ENCODE measurements at regions not wholly inside any gene's neighbourhood (a gene's known extent, or its start where the extent isn't known, plus 50 kb on each side); places are given as distances from the start of the nearest gene placed in this dataset.

GRCh38 chr2:81528852-81529480 is 1224.4 kb upstream of the LRRTM1 start (continued):
- TF ChIP-seq ZNF639 (tag by site-specific recombination; IDR thresholded peaks at IDR 0.05) (no peak), ZNF473 (tag by site-specific recombination; IDR thresholded peaks at IDR 0.05) (no peak), GLIS1 (tag by site-specific recombination; IDR thresholded peaks at IDR 0.05) (no peak), REST (tag by site-specific recombination; IDR thresholded peaks at IDR 0.05) (no peak), ZNF433 (tag by site-specific recombination; IDR thresholded peaks at IDR 0.05; ENCODE audit: low read depth) (no peak), ZNF768 (tag by site-specific recombination; IDR thresholded peaks at IDR 0.05) (no peak)

GRCh38 chr2:81523344-81523743 is 1218.8 kb upstream of the LRRTM1 start:
- no peaks in the 10 kb centered on the region for H3K9me3 ChIP-seq (ENCODE audit: control insufficient read depth, insufficient read depth, low read depth, low read length)
- TF ChIP-seq ZNF23 (tag by site-specific recombination; IDR thresholded peaks at IDR 0.05; ENCODE audit: borderline replicate concordance) (no peak), HOXA7 (CRISPR knock-in tag; IDR thresholded peaks at IDR 0.05; ENCODE audit: borderline replicate concordance) (no peak), ZNF501 (tag by site-specific recombination; IDR thresholded peaks at IDR 0.05) (no peak), ZNF202 (tag by site-specific recombination; IDR thresholded peaks at IDR 0.05; ENCODE audit: borderline replicate concordance) (no peak), ZNF433 (tag by site-specific recombination; IDR thresholded peaks at IDR 0.05; ENCODE audit: low read depth) (no peak), ZNF837 (tag by site-specific recombination; IDR thresholded peaks at IDR 0.05) (no peak), ZNF585B (tag by site-specific recombination; IDR thresholded peaks at IDR 0.05) (no peak), ZNF223 (tag by site-specific recombination; IDR thresholded peaks at IDR 0.05) (no peak), ZNF157 (tag by site-specific recombination; IDR thresholded peaks at IDR 0.05) (no peak), ZBTB10 (tag by site-specific recombination; IDR thresholded peaks at IDR 0.05) (no peak), ZBTB8A (tag by site-specific recombination; IDR thresholded peaks at IDR 0.05) (no peak), ZNF521 (tag by site-specific recombination; IDR thresholded peaks at IDR 0.05) (no peak), ZFP37 (tag by site-specific recombination; IDR thresholded peaks at IDR 0.05) (no peak), ZNF10 (tag by site-specific recombination; IDR thresholded peaks at IDR 0.05) (no peak), ZBTB49 (tag by site-specific recombination; IDR thresholded peaks at IDR 0.05; ENCODE audit: low read depth) (no peak), ZSCAN23 (tag by site-specific recombination; IDR thresholded peaks at IDR 0.05) (no peak), ZNF24 (tag by site-specific recombination; IDR thresholded peaks at IDR 0.05) (no peak), ZNF112 (tag by site-specific recombination; IDR thresholded peaks at IDR 0.05) (no peak), MEIS1 (CRISPR knock-in tag; IDR thresholded peaks at IDR 0.05; ENCODE audit: borderline replicate concordance) (no peak), ZFP41 (tag by site-specific recombination; IDR thresholded peaks at IDR 0.05; ENCODE audit: borderline replicate concordance) (no peak)
- ChIA-PET POLR2A (no interaction called here), CTCF (no interaction called here)
- H3K4me3 ChIP-seq (ENCODE audit: low read depth, low read length), result no peak overlapping the region
- no peaks in the 10 kb centered on the region for H3K36me3 ChIP-seq (ENCODE audit: control insufficient read depth in 2 of 2, insufficient read depth in 1 of 2, low read length in 2 of 2)
- H3K4me1 ChIP-seq (ENCODE audit: control insufficient read depth, insufficient read depth, low read length), result no peaks in the 10 kb centered on the region
- no peak overlapping the region for H3K27ac ChIP-seq (ENCODE audit: extremely low read depth, low read depth, low read length)

Data from HEK293 (cell line).